GM19468 (cell line): ENCODE measurements at regions not wholly inside any gene's neighbourhood (a gene's known extent, or its start where the extent isn't known, plus 50 kb on each side); places are given as distances from the start of the nearest gene placed in this dataset.

ENCODE experiments used
- ATAC-seq: cut with Tn5 transposase; IDR thresholded peaks from one replicate; pipeline ENCODE4 v1.9.1; 2021; ENCODE audit warnings: mild to moderate bottlenecking, moderate library complexity, moderate number of reproducible peaks; ENCODE audit not compliant: unreplicated experiment; ENCODE audit errors: extremely low read depth

GRCh38 chr11:80620867-80621266, 1180.0 kb upstream of the TENM4 start:
- no peak for ATAC-seq

DNA sequence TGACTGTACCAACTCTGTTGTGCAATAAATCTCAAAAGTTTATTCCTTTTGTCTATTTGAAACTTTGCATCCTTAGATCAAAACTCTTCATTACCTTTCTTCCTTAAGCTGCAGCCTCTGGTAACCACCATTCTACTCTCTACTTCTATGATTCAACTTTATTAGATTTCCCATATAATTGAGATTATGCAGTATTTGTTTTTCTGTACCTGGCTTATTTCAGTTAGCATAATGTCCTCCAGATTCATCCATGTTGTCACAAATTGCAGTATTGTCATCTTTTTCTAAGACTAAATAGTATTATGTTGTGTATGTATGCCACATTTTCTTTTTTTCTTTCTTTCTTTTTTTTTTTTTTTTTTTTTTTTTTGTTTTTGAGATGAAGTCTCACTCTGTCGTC, 1176.3 kb upstream of the TENM4 start:
- ATAC-seq: no peak

- no peak for ATAC-seq
Measured at GRCh38 chr11:80616070-80616800, 1175.4 kb upstream of the TENM4 start.

DNA sequence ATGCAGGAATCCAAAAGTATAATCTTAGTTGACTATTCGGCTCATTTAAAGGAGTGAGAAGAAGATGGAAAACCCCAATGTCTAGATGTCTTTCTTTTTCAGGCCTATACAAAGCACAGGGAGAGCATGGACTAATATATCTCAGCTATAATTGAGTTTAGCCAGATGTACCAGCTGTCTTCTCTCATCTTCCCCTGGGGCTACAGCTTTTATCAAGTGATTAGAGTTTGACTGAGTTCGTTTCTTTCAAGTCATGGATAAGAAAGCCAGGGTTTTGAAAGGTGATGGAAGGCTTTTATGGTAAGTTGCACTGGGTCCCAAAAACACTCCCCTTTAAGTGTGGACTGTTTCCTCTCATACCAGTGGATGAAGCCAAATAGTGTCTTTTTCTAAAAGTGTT, 1172.8 kb upstream of the TENM4 start:
- no peak for ATAC-seq

DNA sequence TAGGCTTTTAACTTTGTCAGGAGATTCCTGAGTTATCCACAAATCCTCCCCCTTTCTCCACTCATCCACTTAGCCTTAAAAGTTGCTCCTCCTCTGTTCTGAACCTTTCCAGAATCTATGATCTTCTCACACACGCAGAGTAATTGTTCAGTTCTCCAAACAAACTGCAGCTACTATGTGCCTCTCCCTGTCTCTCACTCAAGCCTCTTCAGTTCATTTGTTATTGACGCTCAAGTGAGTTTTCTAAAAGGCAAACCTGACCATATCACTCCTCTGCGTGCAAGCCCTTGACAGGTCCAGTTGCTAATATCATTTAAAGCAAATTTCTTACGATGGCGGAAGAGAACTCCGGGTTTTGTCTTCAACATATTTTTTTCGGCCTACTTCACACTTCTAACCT, 1169.7 kb upstream of the TENM4 start:
- ATAC-seq: no peak

DNA sequence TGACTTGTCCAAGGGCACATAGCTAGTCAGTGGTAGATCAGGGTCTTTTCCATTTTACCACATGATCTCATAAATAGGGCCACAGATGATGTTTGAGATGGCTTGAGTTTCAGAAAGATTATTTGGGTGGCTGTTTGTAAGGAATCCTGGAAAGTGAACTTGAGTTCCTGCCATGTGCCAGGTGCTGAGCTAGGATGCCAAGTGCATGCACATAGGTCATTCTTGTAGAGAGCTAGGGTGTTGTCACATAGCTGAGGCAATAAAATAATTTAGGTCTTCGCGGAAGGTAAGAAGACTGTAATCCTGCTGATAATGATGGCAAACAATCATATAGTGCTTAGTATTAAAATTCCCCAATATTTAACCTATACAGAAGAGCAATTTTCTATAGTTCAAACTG, 1162.6 kb upstream of the TENM4 start:
- no peak for ATAC-seq

DNA sequence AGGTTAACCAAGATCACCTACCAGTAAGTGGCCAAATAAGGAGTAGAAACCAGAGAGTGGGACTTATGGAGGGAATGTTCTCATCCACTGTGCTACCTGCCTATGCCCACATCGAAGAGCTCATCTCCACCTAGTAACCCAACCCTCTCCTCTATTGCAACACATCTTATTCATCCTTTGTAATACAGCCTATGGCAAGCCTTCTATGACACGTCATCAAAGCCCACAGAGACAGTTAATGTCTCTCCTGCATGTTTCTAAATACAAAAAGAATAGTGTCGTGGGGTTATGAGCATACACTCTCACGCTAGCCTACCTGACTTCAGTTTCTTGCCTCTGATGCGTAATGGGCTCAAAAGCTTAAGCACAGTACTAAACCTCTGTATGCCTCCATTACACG, 1158.1 kb upstream of the TENM4 start:
- ATAC-seq: no peak

- ATAC-seq: no peak
Measured at GRCh38 chr11:80596291-80596810, 1155.5 kb upstream of the TENM4 start.

DNA sequence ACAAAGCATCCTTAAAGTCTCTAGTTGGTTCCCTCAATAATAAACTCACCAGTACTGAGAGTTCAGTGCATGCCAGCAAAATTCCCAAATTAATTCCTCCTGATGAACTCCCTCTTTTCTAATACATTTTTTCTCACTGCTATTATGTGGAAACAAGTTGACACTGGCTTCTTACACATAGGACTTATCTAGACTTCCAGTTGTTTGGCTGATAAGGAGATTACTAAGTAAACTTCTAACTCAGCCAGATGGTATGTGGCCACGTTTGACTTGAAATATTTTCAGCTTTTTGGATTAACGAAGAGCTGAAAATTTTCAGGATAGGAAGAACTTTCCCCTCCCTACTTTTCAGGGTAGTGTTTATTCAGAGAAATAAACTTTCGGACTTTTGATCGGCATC, 1154.2 kb upstream of the TENM4 start:
- ATAC-seq: no peak

- ATAC-seq: no peak
Measured at GRCh38 chr11:80593648-80594374, 1153.0 kb upstream of the TENM4 start.

- no peak for ATAC-seq
Measured at GRCh38 chr11:80592546-80592945, 1151.7 kb upstream of the TENM4 start.

GRCh38 chr11:80587906-80588305, 1147.1 kb upstream of the TENM4 start:
- ATAC-seq: no peak

DNA sequence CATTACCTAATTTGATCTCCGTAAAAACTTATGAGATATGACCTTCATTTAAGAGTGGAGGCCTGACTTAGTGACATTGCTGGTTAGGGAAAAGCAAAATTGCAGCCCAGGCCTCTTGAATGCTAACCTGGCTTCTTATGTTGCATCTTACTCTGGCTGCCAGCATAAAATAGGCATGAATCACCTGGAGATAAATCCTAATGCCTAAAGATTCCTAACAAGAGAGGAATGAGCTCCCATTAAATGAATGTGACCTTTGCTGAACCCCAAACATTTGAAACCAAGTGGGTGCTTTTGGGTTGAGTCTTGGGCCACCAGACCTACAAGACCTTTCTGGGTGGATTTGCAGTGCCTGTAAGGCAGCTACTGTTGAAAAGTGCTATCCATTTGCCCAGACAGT, 1145.6 kb upstream of the TENM4 start:
- ATAC-seq: no peak

GRCh38 chr11:80584661-80585060, 1143.8 kb upstream of the TENM4 start:
- no peak for ATAC-seq

GRCh38 chr11:80569832-80570231, 1129.0 kb upstream of the TENM4 start:
- ATAC-seq: no peak

DNA sequence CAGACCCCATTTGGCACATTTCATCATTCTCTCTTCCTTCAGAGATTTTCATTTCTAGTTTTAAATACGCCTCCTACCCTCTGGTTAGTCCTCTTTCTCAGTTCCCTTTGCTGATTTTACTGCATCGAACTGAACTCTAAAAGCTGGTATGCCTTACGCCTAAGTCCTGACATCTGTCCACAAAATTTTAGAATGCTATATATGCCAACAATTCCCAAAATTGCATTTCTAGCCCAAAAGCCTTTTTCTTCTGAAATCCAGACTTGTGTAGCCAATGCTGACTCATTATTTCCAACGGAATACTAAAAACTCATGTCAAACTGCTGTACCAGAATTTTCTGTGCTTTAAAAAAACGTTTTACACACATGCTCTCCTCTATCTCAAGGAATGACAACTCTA, 1124.4 kb upstream of the TENM4 start:
- ATAC-seq: no peak

DNA sequence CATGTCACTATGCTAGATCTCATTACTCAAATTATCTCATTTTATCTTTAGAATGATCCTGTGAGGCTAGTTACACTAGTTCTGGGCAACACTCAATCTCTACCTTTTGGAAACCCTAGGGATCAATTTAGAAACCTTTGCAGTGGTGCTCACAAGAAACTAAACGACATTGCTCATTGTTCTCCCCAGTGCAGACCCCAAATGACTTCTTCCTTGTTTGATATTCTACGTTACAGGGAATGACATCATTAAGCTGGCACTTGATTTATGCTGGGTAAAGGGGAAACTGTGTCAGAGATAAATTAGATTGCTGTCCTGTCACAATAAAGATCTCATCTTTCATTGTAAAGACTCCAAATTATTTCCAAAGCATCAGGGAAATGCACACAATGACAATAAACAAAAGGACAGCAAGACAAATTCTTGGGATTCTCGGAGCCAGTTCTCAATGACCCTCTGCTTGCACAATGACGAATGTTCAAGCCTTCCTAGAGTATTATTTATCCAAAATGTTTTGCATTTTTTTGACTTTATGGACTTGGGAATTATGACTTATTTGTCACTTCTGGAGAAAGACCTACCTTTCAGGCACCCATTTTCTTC, 1121.8 kb upstream of the TENM4 start:
- no peak for ATAC-seq

DNA sequence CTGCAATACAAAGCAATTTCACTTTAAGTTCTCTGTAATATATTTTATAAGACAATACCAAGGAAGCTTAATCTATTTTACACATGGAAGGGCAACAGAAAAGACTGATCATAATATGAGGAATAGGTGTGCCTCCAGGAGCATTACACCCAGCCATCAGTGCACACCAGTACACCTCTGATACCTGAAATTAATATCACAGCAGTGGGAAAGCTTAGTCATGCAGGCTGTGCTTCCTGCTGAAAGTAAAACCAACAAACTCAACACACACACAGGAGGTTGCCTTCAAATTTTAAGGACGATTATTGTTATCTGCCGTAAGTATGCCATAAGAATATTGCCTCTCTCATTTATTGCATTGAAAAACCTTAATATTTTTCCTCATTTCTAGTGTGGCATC, 1119.1 kb upstream of the TENM4 start:
- ATAC-seq: no peak

DNA sequence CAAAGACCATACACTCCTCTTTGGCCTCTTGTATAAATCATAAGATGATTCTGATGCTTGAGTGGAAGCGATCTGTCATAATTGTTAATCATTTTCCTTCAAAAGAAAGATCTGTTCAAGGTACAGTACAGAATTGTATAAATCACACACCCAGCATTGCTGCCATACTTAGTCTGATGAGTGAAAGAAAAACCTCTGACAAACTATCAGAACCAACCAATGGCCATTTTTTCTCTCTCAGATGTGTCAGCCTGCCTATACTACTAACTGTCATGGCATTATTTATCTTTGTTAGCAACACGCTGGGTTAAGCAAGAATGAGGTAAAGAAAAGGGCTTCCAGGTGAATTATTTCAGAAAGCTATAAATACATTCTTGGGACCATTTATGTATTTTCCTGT, 1112.7 kb upstream of the TENM4 start:
- no peak for ATAC-seq

GRCh38 chr11:80542704-80543103, 1101.9 kb upstream of the TENM4 start:
- no peak for ATAC-seq

GRCh38 chr11:80538040-80538439, 1097.2 kb upstream of the TENM4 start:
- no peak for ATAC-seq
